Mammary epithelial cell (primary cell): ENCODE measurements at regions not wholly inside any gene's neighbourhood (a gene's known extent, or its start where the extent isn't known, plus 50 kb on each side); places are given as distances from the start of the nearest gene placed in this dataset.

Source experiments
- EZH2 ChIP-seq: IDR thresholded peaks from 2 replicates; pipeline ENCODE4 v1.6.1; 2012; ENCODE audit warnings: low read length, inconsistent platforms, borderline replicate concordance
- TF ChIP-seq, protein P1 (sequence below), 2 donors: IDR thresholded peaks in 1 of 2; conservative IDR thresholded peaks in 1 of 2; 2 replicates each; pipeline ENCODE4 v1.5.1; 2011 to 2012; ENCODE audit warnings: inconsistent platforms in 2 of 2, low read length in 2 of 2, mild to moderate bottlenecking in 2 of 2, control low read depth in 1 of 2, low read depth in 1 of 2; ENCODE audit not compliant: insufficient read depth in 1 of 2; ENCODE audit errors: extremely low read depth in 1 of 2

- TF ChIP-seq, protein P1, sequence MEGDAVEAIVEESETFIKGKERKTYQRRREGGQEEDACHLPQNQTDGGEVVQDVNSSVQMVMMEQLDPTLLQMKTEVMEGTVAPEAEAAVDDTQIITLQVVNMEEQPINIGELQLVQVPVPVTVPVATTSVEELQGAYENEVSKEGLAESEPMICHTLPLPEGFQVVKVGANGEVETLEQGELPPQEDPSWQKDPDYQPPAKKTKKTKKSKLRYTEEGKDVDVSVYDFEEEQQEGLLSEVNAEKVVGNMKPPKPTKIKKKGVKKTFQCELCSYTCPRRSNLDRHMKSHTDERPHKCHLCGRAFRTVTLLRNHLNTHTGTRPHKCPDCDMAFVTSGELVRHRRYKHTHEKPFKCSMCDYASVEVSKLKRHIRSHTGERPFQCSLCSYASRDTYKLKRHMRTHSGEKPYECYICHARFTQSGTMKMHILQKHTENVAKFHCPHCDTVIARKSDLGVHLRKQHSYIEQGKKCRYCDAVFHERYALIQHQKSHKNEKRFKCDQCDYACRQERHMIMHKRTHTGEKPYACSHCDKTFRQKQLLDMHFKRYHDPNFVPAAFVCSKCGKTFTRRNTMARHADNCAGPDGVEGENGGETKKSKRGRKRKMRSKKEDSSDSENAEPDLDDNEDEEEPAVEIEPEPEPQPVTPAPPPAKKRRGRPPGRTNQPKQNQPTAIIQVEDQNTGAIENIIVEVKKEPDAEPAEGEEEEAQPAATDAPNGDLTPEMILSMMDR (conservative IDR thresholded peaks at IDR 0.05 in 1 of 2, IDR thresholded peaks at IDR 0.05 in 1 of 2; ENCODE audit: extremely low read depth in 1 of 2, insufficient read depth in 1 of 2, low read depth in 1 of 2, low read length in 2 of 2) = no peak
- TF ChIP-seq EZH2 = no peak
Measured at GRCh38 chr12:42932936-42933335, 343.4 kb upstream of the PRICKLE1 start.
